ENCODE measurements at regions not wholly inside any gene's neighbourhood (a gene's known extent, or its start where the extent isn't known, plus 50 kb on each side); places are given as distances from the start of the nearest gene placed in this dataset.
A peak's percentile ranks its signal among the peaks of the same experiment; 100 is the strongest.
"Not testable (repeated sequence)": the region's sequence is repeated elsewhere in the genome, so short reads cannot be mapped to it uniquely, and the experiment has no call there.

- no peak for DNase-seq
Observed at GRCh38 chr2:58794103-58794502, 553.0 kb upstream of the FANCL start.

- DNase-seq = no peak
Observed at GRCh38 chr2:58788402-58788801, 547.3 kb upstream of the FANCL start.

- no peak for DNase-seq
Observed at GRCh38 chr2:58770846-58771245, 529.7 kb upstream of the FANCL start.

- DNase-seq = no peak
Observed at GRCh38 chr2:58769864-58770234, 528.7 kb upstream of the FANCL start.

- DNase-seq = no peak
Observed at GRCh38 chr2:58769111-58769863, 528.2 kb upstream of the FANCL start.

- no peak for DNase-seq
Observed at GRCh38 chr2:58768715-58769080, 527.6 kb upstream of the FANCL start.

- no peak for DNase-seq
Observed at GRCh38 chr2:58767828-58768714, 526.9 kb upstream of the FANCL start.

GRCh38 chr2:58764338-58765104 is 523.4 kb upstream of the FANCL start:
- DNase-seq = no peak

- DNase-seq = peak; percentile 2
Observed at GRCh38 chr2:58762176-58762781, 521.2 kb upstream of the FANCL start.

GRCh38 chr2:58757971-58758370 is 516.8 kb upstream of the FANCL start:
- DNase-seq = no peak

- DNase-seq = no peak
Observed at GRCh38 chr2:58756336-58756735, 515.2 kb upstream of the FANCL start.

GRCh38 chr2:58752507-58752906 is 511.4 kb upstream of the FANCL start:
- not testable (repeated sequence) for DNase-seq

- not testable (repeated sequence) for DNase-seq
Observed at GRCh38 chr2:58751676-58752075, 510.6 kb upstream of the FANCL start.

GRCh38 chr2:58749041-58749440 is 507.9 kb upstream of the FANCL start:
- no peak for DNase-seq

- not testable (repeated sequence) for DNase-seq
Observed at GRCh38 chr2:58745334-58745733, 504.2 kb upstream of the FANCL start.

- no peak for DNase-seq
Observed at GRCh38 chr2:58740426-58740825, 499.3 kb upstream of the FANCL start.

- no peak for DNase-seq
Observed at GRCh38 chr2:58739033-58739432, 497.9 kb upstream of the FANCL start.

GRCh38 chr2:58734365-58734764 is 493.2 kb upstream of the FANCL start:
- no peak for DNase-seq

GRCh38 chr2:58732999-58733398 is 491.9 kb upstream of the FANCL start:
- no peak for DNase-seq

GRCh38 chr2:58731488-58731869 is 490.4 kb upstream of the FANCL start:
- no peak for DNase-seq

- DNase-seq = no peak
Observed at GRCh38 chr2:58730764-58731487, 489.8 kb upstream of the FANCL start.

GRCh38 chr2:58727981-58728656 is 487.0 kb upstream of the FANCL start:
- no peak for DNase-seq

Data from stimulated activated CD4-positive, alpha-beta T cell treated with anti-CD3 and anti-CD28 coated beads, Interleukin-4, amount 100 ng/mL, for 1 hour (primary cell).